Gastroesophageal sphincter (tissue), 4 donors: ENCODE measurements at regions not wholly inside any gene's neighbourhood (a gene's known extent, or its start where the extent isn't known, plus 50 kb on each side); places are given as distances from the start of the nearest gene placed in this dataset.
"Not testable (repeated sequence)": the region's sequence is repeated elsewhere in the genome, so short reads cannot be mapped to it uniquely, and the experiment has no call there.

Experiments used
- ATAC-seq: fragments of 150-250 bp; one replicate; pipeline ENCODE4 v1.9.1; 2016; ENCODE audit warnings: mild to moderate bottlenecking, moderate library complexity
- H3K27ac ChIP-seq, 4 donors: fragments of 200-600 bp; sonication (generic) in 3 of 4; 1 replicate in 3 of 4; 2 replicates in 1 of 4; pipeline ENCODE4 v1.5.1; 2016 to 2019
- H3K27me3 ChIP-seq: fragments of 200-600 bp; sonication (generic); one replicate; pipeline ENCODE4 v1.5.1; 2019
- H3K36me3 ChIP-seq, 2 donors: fragments of 200-600 bp; sonication (generic); one replicate each; pipeline ENCODE4 v1.5.1; 2019; ENCODE audit warnings: control low read depth in 1 of 2
- H3K4me1 ChIP-seq, 3 donors: fragments of 200-600 bp; sonication (generic); 1 replicate in 2 of 3; 2 replicates in 1 of 3; pipeline ENCODE4 v1.5.1; 2016 to 2019; ENCODE audit warnings: control low read depth in 2 of 3
- H3K4me3 ChIP-seq, 2 donors: fragments of 200-600 bp; sonication (generic); one replicate each; pipeline ENCODE4 v1.5.1; 2019; ENCODE audit warnings: mild to moderate bottlenecking in 1 of 2, moderate library complexity in 1 of 2
- H3K9me3 ChIP-seq, 3 donors: fragments of 200-600 bp; sonication (generic); one replicate each; pipeline ENCODE4 v1.5.1; 2017 to 2019; ENCODE audit warnings: control low read depth in 2 of 3
- EP300 ChIP-seq: sonication (generic); formaldehyde crosslinking; IDR thresholded peaks from one replicate; pipeline ENCODE4 v1.6.1; 2017; ENCODE audit warnings: antibody characterized with exemption, mild to moderate bottlenecking
- POLR2A ChIP-seq, 2 donors: fragments of 450-650 bp; IDR thresholded peaks; one replicate each; pipeline ENCODE4 v1.6.1; 2017; ENCODE audit warnings: antibody characterized with exemption in 2 of 2, mild to moderate bottlenecking in 2 of 2, moderate library complexity in 1 of 2
- POLR2AphosphoS5 ChIP-seq: sonication (generic); formaldehyde crosslinking; IDR thresholded peaks from one replicate; pipeline ENCODE4 v1.6.1; 2017; ENCODE audit warnings: antibody characterized with exemption
- WGBS, 2 donors: methylation state at CpG; one replicate each; pipeline ENCODE4 v1.1.5; 2018; ENCODE audit warnings: low coverage in 1 of 2; 5-methylcytosine and 5-hydroxymethylcytosine counted together
- TF ChIP-seq, protein P1 (sequence below), 4 experiments: fragments of 200-600 bp in 2 of 4; fragments of 450-650 bp in 2 of 4; sonication (generic) in 1 of 4; IDR thresholded peaks; one replicate each; pipeline ENCODE4 v1.5.1; 2017 to 2019; ENCODE audit warnings: antibody characterized with exemption in 4 of 4, mild to moderate bottlenecking in 2 of 4, moderate library complexity in 2 of 4

DNA sequence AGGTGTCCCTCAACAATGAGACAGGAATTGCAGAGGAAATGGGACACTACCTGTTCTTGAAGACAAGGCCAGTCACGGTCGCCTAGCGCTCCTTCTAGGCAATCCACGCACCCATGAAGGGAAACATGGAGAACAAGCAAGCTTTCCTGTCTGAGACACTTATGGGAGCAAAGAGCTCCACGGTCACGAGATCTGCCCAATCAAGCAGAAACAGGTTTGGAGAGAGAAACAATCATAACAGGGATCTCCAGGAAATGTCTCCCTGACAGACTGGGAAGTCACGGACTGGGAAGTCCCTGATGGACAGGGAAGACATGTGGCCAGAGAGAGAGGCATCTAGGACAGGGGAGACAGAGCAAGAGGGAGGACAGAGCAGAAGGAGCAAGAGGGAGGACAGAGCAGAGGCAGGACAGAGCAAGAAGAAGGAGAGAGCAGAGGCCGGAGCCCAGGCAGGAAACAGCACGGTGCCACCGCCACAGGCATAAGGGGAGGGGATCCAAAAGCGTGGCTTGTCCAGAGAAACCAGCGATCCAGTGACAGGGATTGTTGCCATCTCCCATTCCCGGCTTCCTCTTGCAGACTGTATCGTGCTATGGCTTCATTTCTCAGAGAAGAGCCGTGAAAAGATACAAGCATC, 167.8 kb upstream of the ZNF337 start:
- TF ChIP-seq, protein P1, sequence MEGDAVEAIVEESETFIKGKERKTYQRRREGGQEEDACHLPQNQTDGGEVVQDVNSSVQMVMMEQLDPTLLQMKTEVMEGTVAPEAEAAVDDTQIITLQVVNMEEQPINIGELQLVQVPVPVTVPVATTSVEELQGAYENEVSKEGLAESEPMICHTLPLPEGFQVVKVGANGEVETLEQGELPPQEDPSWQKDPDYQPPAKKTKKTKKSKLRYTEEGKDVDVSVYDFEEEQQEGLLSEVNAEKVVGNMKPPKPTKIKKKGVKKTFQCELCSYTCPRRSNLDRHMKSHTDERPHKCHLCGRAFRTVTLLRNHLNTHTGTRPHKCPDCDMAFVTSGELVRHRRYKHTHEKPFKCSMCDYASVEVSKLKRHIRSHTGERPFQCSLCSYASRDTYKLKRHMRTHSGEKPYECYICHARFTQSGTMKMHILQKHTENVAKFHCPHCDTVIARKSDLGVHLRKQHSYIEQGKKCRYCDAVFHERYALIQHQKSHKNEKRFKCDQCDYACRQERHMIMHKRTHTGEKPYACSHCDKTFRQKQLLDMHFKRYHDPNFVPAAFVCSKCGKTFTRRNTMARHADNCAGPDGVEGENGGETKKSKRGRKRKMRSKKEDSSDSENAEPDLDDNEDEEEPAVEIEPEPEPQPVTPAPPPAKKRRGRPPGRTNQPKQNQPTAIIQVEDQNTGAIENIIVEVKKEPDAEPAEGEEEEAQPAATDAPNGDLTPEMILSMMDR (IDR thresholded peaks at IDR 0.05), result no peak
- TF ChIP-seq POLR2A (IDR thresholded peaks at IDR 0.05) (no peak), EP300 (no peak), POLR2AphosphoS5 (no peak)
- whole genome bisulfite sequencing, 2 donors, result 70 to 73% methylated on average over 7 to 8 of the region's 15 CpGs

DNA sequence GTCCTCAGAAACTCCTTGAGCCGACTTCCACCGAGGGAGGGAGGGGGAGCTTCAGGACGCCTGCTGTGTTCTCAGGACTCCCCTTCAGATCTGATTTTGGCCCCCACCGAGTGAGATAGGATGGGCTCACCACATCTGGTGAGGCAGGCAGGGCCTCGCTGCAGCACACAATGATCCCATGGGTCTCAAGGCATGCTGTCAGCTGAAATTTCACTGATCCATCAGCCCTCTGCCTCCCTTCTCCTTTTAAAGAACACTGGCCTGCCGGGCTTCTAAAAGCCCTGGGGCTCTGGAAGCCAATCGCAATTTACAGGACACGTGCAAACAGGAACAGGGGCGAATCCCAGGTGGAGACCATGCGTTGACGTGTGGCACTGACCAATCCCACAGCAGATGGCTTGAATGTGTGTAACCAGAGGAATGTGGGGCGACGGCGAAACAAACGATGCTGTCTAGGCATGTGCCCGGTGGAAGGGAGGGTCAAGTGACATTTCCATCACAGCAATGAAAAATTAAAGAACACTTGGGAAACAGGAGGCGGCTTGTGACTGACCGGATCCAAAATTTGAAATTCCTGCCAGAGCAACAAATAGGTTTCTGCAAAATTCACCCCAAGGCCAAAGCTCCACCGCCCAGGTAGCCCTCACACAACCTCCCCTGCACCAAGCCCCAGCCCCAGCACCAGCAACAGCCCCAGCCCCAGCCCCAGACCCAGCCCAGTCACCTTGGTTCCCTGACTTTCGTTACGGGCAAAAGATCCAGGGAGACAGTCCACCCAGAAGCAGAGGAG, 167.1 kb upstream of the ZNF337 start:
- H3K4me1 ChIP-seq, result peaks cover 0 to 81% (median 35%) of the 10 kb centered on the region in 3 donors
- H3K9me3 ChIP-seq, result no peaks in the 10 kb centered on the region
- 0 to 25% methylated on average over 2 to 11 of the region's 21 CpGs for WGBS, 2 donors
- H3K27me3 ChIP-seq, result peaks cover 14% of the 10 kb centered on the region
- peak overlapping the region in 2 of 4 donors; percentile 53 to 60 for H3K27ac ChIP-seq
- H3K36me3 ChIP-seq, result no peaks in the 10 kb centered on the region
- no peak for ATAC-seq
- peak overlapping the region; percentile 20 to 50 for H3K4me3 ChIP-seq
- no peak for TF ChIP-seq POLR2A (IDR thresholded peaks at IDR 0.05)
- TF ChIP-seq, protein P1 (IDR thresholded peaks at IDR 0.05), result no peak
- TF ChIP-seq POLR2AphosphoS5, result no peak
- no peak for TF ChIP-seq EP300

More for the DNA sequence above, 167.8 kb upstream of the ZNF337 start:
- H3K9me3 ChIP-seq, result no peaks in the 10 kb centered on the region
- peaks cover 0 to 77% (median 35%) of the 10 kb centered on the region in 3 donors for H3K4me1 ChIP-seq
- H3K27me3 ChIP-seq, result peaks cover 13% of the 10 kb centered on the region
- no peak overlapping the region for H3K4me3 ChIP-seq
- no peak for ATAC-seq
- no peaks in the 10 kb centered on the region for H3K36me3 ChIP-seq
- no peak overlapping the region for H3K27ac ChIP-seq

DNA sequence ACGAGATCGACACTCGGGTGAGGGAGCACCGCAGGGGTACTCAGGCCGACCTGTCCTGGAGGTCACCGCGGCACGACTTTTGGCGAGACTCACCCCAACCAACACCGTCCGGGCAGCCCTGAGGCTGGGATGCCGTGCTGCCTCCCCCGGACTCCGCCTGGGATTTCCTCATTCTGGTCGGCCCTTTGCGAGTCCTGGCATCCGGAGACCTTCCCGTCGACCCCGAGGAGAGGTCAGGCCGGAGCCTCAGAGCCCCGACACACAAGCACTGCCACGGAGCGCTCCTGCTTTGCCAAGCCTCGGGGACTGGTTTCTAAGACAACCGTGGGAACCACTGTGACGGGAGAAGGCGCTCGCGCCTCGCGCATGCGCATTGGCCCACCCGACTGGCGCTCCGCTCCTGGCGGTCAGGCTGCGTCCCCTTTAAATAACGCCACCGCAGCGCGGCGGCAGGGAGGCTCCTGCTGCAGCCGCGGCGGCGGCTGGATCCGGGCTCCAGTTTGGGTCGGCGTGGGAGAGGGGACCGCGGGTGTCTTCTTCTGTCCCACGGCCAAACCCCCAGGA, 166.4 kb upstream of the ZNF337 start:
- H3K27me3 ChIP-seq, result peaks cover 20% of the 10 kb centered on the region
- TF ChIP-seq, protein P1 (IDR thresholded peaks at IDR 0.05), result peak in 2 of 4 experiments; percentile 14 to 62
- H3K36me3 ChIP-seq, H3K9me3 ChIP-seq: not testable (repeated sequence)
- peak; percentile 72 for ATAC-seq
- peak overlapping the region; percentile 20 to 50 for H3K4me3 ChIP-seq
- peak overlapping the region in 2 of 4 donors; percentile 53 to 60 for H3K27ac ChIP-seq
- peaks cover 0 to 81% (median 40%) of the 10 kb centered on the region in 3 donors for H3K4me1 ChIP-seq
- WGBS, 2 donors, result no CpG with 5 or more reads among the region's 53 CpGs

DNA sequence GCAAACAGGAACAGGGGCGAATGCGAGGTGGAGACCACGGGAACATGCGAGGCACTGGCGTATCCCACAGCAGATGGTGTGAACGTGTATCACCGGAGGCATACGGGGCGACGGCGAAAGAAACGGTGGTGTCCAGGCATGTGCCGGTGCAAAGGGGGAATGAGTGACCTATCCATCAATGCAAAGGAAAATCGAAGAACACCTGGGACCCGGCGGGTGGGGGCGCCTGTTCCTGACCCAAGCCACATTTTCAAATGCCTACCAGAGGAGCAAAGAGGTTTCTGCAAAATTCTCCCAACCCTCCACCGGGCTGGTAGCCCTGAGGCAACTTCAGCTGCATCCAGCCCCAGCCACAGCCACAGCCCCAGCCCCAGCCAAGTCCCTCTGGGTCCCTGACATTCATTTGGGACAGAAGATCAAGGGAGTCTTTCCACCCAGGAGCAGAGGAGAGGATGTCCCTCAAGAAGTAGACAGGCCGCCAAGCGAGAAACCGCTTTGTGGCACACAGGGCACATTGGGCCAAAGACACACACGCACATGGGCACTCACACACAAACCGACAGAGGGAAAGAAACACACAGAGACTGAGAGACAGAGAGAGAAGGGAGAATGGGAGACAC, 164.0 kb upstream of the ZNF337 start:
- no peak overlapping the region for H3K4me3 ChIP-seq
- H3K36me3 ChIP-seq, result no peaks in the 10 kb centered on the region
- H3K4me1 ChIP-seq, result peaks cover 0 to 71% (median 39%) of the 10 kb centered on the region in 3 donors

More for the DNA sequence above, 164.0 kb upstream of the ZNF337 start:
- TF ChIP-seq POLR2AphosphoS5 (no peak), EP300 (no peak), POLR2A (IDR thresholded peaks at IDR 0.05) (no peak)
- TF ChIP-seq, protein P1 (IDR thresholded peaks at IDR 0.05), result no peak
- H3K9me3 ChIP-seq, result no peaks in the 10 kb centered on the region
- WGBS, 2 donors, result 38 to 50% methylated on average over 4 to 16 of the region's 23 CpGs
- no peak overlapping the region for H3K27ac ChIP-seq
- H3K27me3 ChIP-seq, result peaks cover 23% of the 10 kb centered on the region
- ATAC-seq, result no peak
